IMR-90 (cell line): ENCODE measurements at regions not wholly inside any gene's neighbourhood (a gene's known extent, or its start where the extent isn't known, plus 50 kb on each side); places are given as distances from the start of the nearest gene placed in this dataset.

Experiments
- ATAC-seq: fragments of 200-7000 bp; cut with Tn5 transposase; 2 replicates; pipeline ENCODE4 v1.9.1; 2020; ENCODE audit warnings: low read depth, mild to moderate bottlenecking, moderate library complexity
- BruUV-seq: library from RNA; stranded (reverse); fragments of 400-500 nt; replicated peaks from 2 replicates; lab custom pipeline; 2021; lab: Mats Ljungman, UMichigan
- CTCF ChIA-PET: fragments of 300-600 bp; formaldehyde crosslinking; extraction: SDS; loops from one replicate; lab custom pipeline; 2021; ENCODE audit warnings: antibody characterized with exemption; lab: Yijun Ruan, JAX
- POLR2A ChIA-PET: fragments of 300-600 bp; sonication (Branson Sonifier 250); formaldehyde crosslinking; loops from one replicate; lab custom pipeline; 2022; ENCODE audit warnings: antibody characterized with exemption; ENCODE audit not compliant: unreplicated experiment; lab: Charles Lee
- DNase-seq: peaks from one replicate; pipeline ENCODE4 v3.0.0; 2013
- H2AFZ ChIP-seq: replicated peaks from 2 replicates; pipeline ENCODE3; 2013; ENCODE audit warnings: low read length, mild to moderate bottlenecking; ENCODE audit not compliant: poor library complexity
- H2AK5ac ChIP-seq: 2 replicates; pipeline ENCODE4 v1.6.1; 2013; ENCODE audit warnings: low read depth, low read length, inconsistent platforms
- H2AK9ac ChIP-seq: replicated peaks from 2 replicates; pipeline ENCODE3; 2013; ENCODE audit warnings: mild to moderate bottlenecking, low read depth, low read length, moderate library complexity; ENCODE audit not compliant: poor library complexity
- H2BK120ac ChIP-seq: 2 replicates; pipeline ENCODE4 v1.6.1; 2013; ENCODE audit warnings: low read depth, low read length, inconsistent platforms
- H2BK15ac ChIP-seq: 3 replicates; pipeline ENCODE4 v1.6.1; 2013; ENCODE audit warnings: low read depth, low read length, inconsistent platforms
- H2BK20ac ChIP-seq: 2 replicates; pipeline ENCODE4 v1.6.1; 2013; ENCODE audit warnings: low read depth, mild to moderate bottlenecking, inconsistent platforms, low read length, moderate library complexity
- H2BK5ac ChIP-seq: 2 replicates; pipeline ENCODE4 v1.6.1; 2013; ENCODE audit warnings: mild to moderate bottlenecking, low read depth, low read length, inconsistent platforms; ENCODE audit not compliant: poor library complexity, severe bottlenecking
- H3K14ac ChIP-seq: replicated peaks from 2 replicates; pipeline ENCODE4 v1.6.1; 2013; ENCODE audit warnings: low read depth, low read length, inconsistent platforms
- H3K18ac ChIP-seq: 2 replicates; pipeline ENCODE4 v1.6.1; 2013; ENCODE audit warnings: low read depth, low read length, control low read depth
- H3K23ac ChIP-seq: 2 replicates; pipeline ENCODE4 v1.6.1; 2013; ENCODE audit warnings: low read depth, low read length, inconsistent platforms
- H3K27ac ChIP-seq: 2 replicates; pipeline ENCODE4 v1.5.1; 2013; ENCODE audit warnings: mild to moderate bottlenecking, control low read depth, low read length; ENCODE audit not compliant: insufficient read depth
- H3K27me3 ChIP-seq: 2 replicates; pipeline ENCODE4 v1.6.1; 2013; ENCODE audit warnings: low read length; ENCODE audit not compliant: control insufficient read depth, insufficient read depth
- H3K36me3 ChIP-seq: 2 replicates; pipeline ENCODE4 v1.6.1; 2013; ENCODE audit warnings: low read length, mixed read lengths; ENCODE audit not compliant: control insufficient read depth, insufficient read depth
- H3K4ac ChIP-seq: 2 replicates; pipeline ENCODE4 v1.6.1; 2013; ENCODE audit warnings: low read depth, low read length, inconsistent platforms
- H3K4me1 ChIP-seq: 2 replicates; pipeline ENCODE4 v1.6.1; 2013; ENCODE audit warnings: low read length, mixed read lengths; ENCODE audit not compliant: control insufficient read depth, insufficient read depth
- H3K4me2 ChIP-seq: 2 replicates; pipeline ENCODE4 v1.6.1; 2013; ENCODE audit warnings: low read depth, mild to moderate bottlenecking, control low read depth, low read length, moderate library complexity
- H3K4me3 ChIP-seq: 2 replicates; pipeline ENCODE4 v1.5.1; 2013; ENCODE audit warnings: low read depth, mild to moderate bottlenecking, control low read depth, low read length, moderate library complexity; ENCODE audit not compliant: insufficient read depth
- H3K56ac ChIP-seq: 2 replicates; pipeline ENCODE4 v1.6.1; 2013; ENCODE audit warnings: low read length, inconsistent platforms; ENCODE audit not compliant: insufficient read depth; ENCODE audit errors: extremely low read depth
- H3K79me1 ChIP-seq, 2 experiments: 2 replicates each; pipeline ENCODE4 v1.6.1; 2013; ENCODE audit warnings: low read length in 2 of 2, inconsistent platforms in 1 of 2, low read depth in 1 of 2
- H3K9ac ChIP-seq: 2 replicates; pipeline ENCODE4 v1.6.1; 2013; ENCODE audit warnings: low read depth, low read length, control low read depth
- H3K9me1 ChIP-seq: 2 replicates; pipeline ENCODE4 v1.6.1; 2013; ENCODE audit warnings: low read length, inconsistent platforms; ENCODE audit not compliant: insufficient read depth
- H3K9me3 ChIP-seq: 2 replicates; pipeline ENCODE4 v1.6.1; 2013; ENCODE audit warnings: low read length; ENCODE audit not compliant: control insufficient read depth, insufficient read depth
- H4K20me1 ChIP-seq: 2 replicates; pipeline ENCODE4 v1.6.1; 2013; ENCODE audit warnings: low read length, inconsistent platforms; ENCODE audit not compliant: insufficient read depth
- H4K5ac ChIP-seq: 2 replicates; pipeline ENCODE4 v1.6.1; 2013; ENCODE audit warnings: mild to moderate bottlenecking, low read depth, low read length, control low read depth
- H4K8ac ChIP-seq, 2 experiments: 2 replicates each; pipeline ENCODE4 v1.6.1; 2013; ENCODE audit warnings: low read depth in 2 of 2, low read length in 2 of 2, control low read depth in 1 of 2, inconsistent platforms in 1 of 2
- H4K91ac ChIP-seq: 2 replicates; pipeline ENCODE4 v1.6.1; 2013; ENCODE audit warnings: low read depth, low read length, inconsistent platforms; ENCODE audit not compliant: insufficient read depth
- MAFK ChIP-seq: IDR thresholded peaks from 2 replicates; pipeline ENCODE4 v1.6.1; 2012; ENCODE audit warnings: low read depth, low read length, improper control_type of control experiment
- MAZ ChIP-seq: IDR thresholded peaks from 2 replicates; pipeline ENCODE4 v1.6.1; 2012; ENCODE audit warnings: low read depth, mild to moderate bottlenecking, low read length, improper control_type of control experiment, moderate library complexity, borderline replicate concordance
- WGBS, 2 experiments: methylation state at CpG; one replicate each; pipeline versions ENCODE4 v1.1.5 to v1.1.7; 2013; ENCODE audit warnings: missing lambda C conversion rate in 2 of 2; ENCODE audit not compliant: insufficient read length in 1 of 2; ENCODE audit errors: extremely low coverage in 2 of 2; 5-methylcytosine and 5-hydroxymethylcytosine counted together
- dilution Hi-C: fragments of 300-500 bp; cut with HindIII; formaldehyde crosslinking; loops from one replicate; pipeline ENCODE4 v1.14.3; 2018; ENCODE audit warnings: low sequenced_read_pairs; ENCODE audit not compliant: unreplicated experiment
- in situ Hi-C: fragments of 300-500 bp; cut with MboI; formaldehyde crosslinking; loops from 3 replicates; pipeline ENCODE4 v1.14.3; 2019; ENCODE audit warnings: low sequenced_read_pairs, inconsistent platforms, mixed read lengths
- intact Hi-C: fragments of 100-400 bp; cut with micrococcal nuclease; formaldehyde crosslinking; loops from 2 replicates; pipeline ENCODE4 v1.10.0; 2022

- DNase-seq (peak; percentile 86), ATAC-seq (peak; percentile 65)
- H3K27me3 ChIP-seq: no peaks in the 10 kb centered on the region
- H4K8ac ChIP-seq: peak overlapping the region; percentile 69 to 87
- no peak overlapping the region for H2AFZ ChIP-seq
- H3K9me1 ChIP-seq: peaks cover 11% of the 10 kb centered on the region; the same call in 1 of the 2 replicates
- peak overlapping the region; percentile 91 for H3K18ac ChIP-seq
- H2AK5ac ChIP-seq: peak overlapping the region; percentile 83
- TF ChIP-seq MAZ (no peak), MAFK (peak; percentile 40; the same call in 1 of the 2 replicates)
- H4K91ac ChIP-seq: peak overlapping the region; percentile 18
- H3K9ac ChIP-seq: no peak overlapping the region
- peak overlapping the region; percentile 48; the same call in 1 of the 2 replicates for H3K4me2 ChIP-seq
- peaks cover 0 to 43% of the 10 kb centered on the region in 2 experiments; a peak in 2 of 4 replicates for H3K79me1 ChIP-seq
- peak overlapping the region; percentile 26 for H2AK9ac ChIP-seq
- peak overlapping the region; percentile 97 for H2BK120ac ChIP-seq
- no peaks in the 10 kb centered on the region for H3K9me3 ChIP-seq
- H3K27ac ChIP-seq: peak overlapping the region; percentile 12
- peak overlapping the region; percentile 87 for H3K4ac ChIP-seq
- peak overlapping the region; percentile 95 for H3K14ac ChIP-seq
- H2BK15ac ChIP-seq: peak overlapping the region; percentile 52; the same call in 2 of the 3 replicates
- in situ Hi-C loops (no loop called here), intact Hi-C loops (no loop called here), dilution Hi-C loops (no loop called here)
- H3K36me3 ChIP-seq: no peaks in the 10 kb centered on the region
- H2BK20ac ChIP-seq: peak overlapping the region; percentile 98
- ChIA-PET CTCF (no interaction called here), POLR2A (no interaction called here)
- peak overlapping the region; percentile 94 for H3K23ac ChIP-seq
- BruUV-seq: no TSS peak
- H2BK5ac ChIP-seq: peak overlapping the region; percentile 98
- H3K4me3 ChIP-seq: no peak overlapping the region
- H3K56ac ChIP-seq: peak overlapping the region; percentile 54
- H4K20me1 ChIP-seq: no peaks in the 10 kb centered on the region
- H4K5ac ChIP-seq: peak overlapping the region; percentile 95; the same call in 1 of the 2 replicates
- WGBS, 2 experiments: no CpG with 5 or more reads among the region's 5 CpGs
- peaks cover 27% of the 10 kb centered on the region for H3K4me1 ChIP-seq
Observed at GRCh38 chr12:65637774-65638173, 186.5 kb upstream of the HMGA2 start.
